Motor neuron (in vitro differentiated cells): ENCODE measurements at regions not wholly inside any gene's neighbourhood (a gene's known extent, or its start where the extent isn't known, plus 50 kb on each side); places are given as distances from the start of the nearest gene placed in this dataset.

Experiments
- ATAC-seq, 8 experiments: fragments of 200-7000 bp; cut with Tn5 transposase; replicated peaks in 6 of 8; 2 replicates each; pipeline ENCODE4 v1.8.0; 2021; ENCODE audit warnings: mild to moderate bottlenecking in 8 of 8, moderate library complexity in 8 of 8
- H3K27ac ChIP-seq, 2 donors: fragments of 250-450 bp; sonication (Bioruptor Pico); 2 replicates each; pipeline ENCODE4 v1.9.0; 2021; ENCODE audit warnings: antibody characterized with exemption in 2 of 2, mild to moderate bottlenecking in 2 of 2, moderate library complexity in 1 of 2
- H3K4me1 ChIP-seq, 2 donors: fragments of 250-450 bp; sonication (Bioruptor Pico); replicated peaks in 1 of 2; 2 replicates each; pipeline ENCODE4 v1.6.1; 2021; ENCODE audit warnings: antibody characterized with exemption in 2 of 2, mild to moderate bottlenecking in 2 of 2, moderate library complexity in 1 of 2
- H3K4me3 ChIP-seq, 5 donors: fragments of 250-450 bp; sonication (Bioruptor Pico); 2 replicates each; pipeline ENCODE4 v1.9.0; 2021; ENCODE audit warnings: antibody characterized with exemption in 5 of 5, mild to moderate bottlenecking in 5 of 5, moderate library complexity in 4 of 5
- WGBS, 10 experiments: fragments of 450-650 bp; shearing (Covaris generic); methylation state at CpG; one replicate each; pipeline ENCODE4 v1.0.0; 2022; 5-methylcytosine and 5-hydroxymethylcytosine counted together
- in situ Hi-C, 9 experiments: fragments of 400-800 bp; cut with MboI; loops; one replicate each; pipeline ENCODE4 v1.15.0; 2021; ENCODE audit warnings: low sequenced_read_pairs in 9 of 9, low pct_unique_long_range_greater_than_20kb in 2 of 9; ENCODE audit not compliant: unreplicated experiment in 9 of 9

DNA sequence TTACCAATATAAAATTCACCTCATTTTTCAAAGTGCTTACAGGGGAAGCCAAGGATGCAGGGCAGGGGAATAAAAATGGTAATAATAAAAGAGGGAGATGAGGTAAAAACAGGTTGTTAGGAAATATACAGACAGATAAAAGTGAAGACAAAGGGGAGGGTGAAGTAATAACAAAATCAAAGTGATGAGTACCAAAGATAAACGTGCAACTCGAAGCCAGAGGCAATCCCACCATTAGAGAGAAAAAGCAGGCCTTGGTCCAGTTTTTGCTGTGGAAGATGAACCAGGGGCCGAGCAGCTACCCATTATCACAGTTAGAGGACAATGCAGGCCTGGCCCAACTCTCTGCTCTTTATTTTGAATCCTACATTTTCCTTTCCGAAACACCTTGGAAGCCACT, 99.6 kb upstream of the UPP2 start:
- whole genome bisulfite sequencing, 10 experiments, result 61 to 100% (median 81%) methylated on average over 1 to 4 of the region's 4 CpGs
- H3K27ac ChIP-seq, result no peak overlapping the region
- ATAC-seq, result no peak
- no peak overlapping the region for H3K4me3 ChIP-seq
- in situ Hi-C loops, result loop anchor here in 5 of 9 experiments (10.0 to 25.0 kb wide), 9 partner anchors 215 to 735 kb away; partner anchors contain the start of gene ERMN (in 1 of the 5)
- no peaks in the 10 kb centered on the region for H3K4me1 ChIP-seq

DNA sequence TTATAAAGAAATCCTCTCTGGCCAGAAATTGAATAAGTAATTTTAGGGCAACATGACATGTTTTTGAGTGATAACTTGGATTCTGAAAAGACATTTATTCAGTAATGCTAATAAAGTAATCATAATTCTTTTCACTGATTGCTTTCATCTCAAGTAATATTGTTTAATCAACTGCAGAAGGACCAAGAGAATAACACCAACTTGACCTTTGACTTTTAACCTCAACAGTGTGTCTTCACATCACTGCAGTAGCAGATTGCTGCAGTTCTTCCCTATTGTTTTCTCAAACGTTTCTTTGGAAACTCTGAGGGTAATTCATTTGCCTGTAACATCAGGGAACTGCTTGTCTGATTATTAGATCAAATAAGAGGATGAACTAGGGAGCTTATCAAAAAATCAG, 104.9 kb upstream of the UPP2 start:
- Histone ChIP-seq H3K4me3 (no peak overlapping the region), H3K4me1 (no peaks in the 10 kb centered on the region), H3K27ac (no peak overlapping the region)
- 0 to 31% (median 19%) methylated on average over 1 of the region's 1 CpG for WGBS, 10 experiments
- in situ Hi-C loops, result no loop called here
- ATAC-seq, result no peak

DNA sequence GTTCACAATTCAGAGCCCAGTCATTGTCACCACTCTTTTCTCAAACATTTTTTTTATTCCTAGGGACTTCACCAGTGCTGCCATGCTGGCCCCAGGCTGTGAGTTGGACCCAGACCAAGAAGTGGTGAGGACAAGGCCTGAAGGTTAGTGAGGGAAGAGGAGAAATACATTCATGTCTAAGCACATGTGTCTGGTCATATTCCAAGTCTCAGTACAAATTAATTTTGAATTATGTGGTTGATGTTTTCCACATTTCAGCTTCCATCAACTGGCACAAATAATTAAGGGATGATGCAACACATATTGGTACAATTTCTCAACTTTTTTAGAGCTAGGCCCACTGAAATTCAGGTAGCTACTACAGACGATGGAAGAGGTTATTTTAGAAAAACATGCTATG, 106.6 kb upstream of the UPP2 start:
- no peak for ATAC-seq
- 13 to 100% (median 83%) methylated on average over 1 of the region's 1 CpG; no CpG with 5 or more reads in 3 of the 10 experiments for WGBS, 10 experiments
- Histone ChIP-seq H3K27ac (no peak overlapping the region), H3K4me1 (peaks cover 2 to 6% of the 10 kb centered on the region in 2 donors), H3K4me3 (no peak overlapping the region)
- in situ Hi-C loops, result no loop called here

DNA sequence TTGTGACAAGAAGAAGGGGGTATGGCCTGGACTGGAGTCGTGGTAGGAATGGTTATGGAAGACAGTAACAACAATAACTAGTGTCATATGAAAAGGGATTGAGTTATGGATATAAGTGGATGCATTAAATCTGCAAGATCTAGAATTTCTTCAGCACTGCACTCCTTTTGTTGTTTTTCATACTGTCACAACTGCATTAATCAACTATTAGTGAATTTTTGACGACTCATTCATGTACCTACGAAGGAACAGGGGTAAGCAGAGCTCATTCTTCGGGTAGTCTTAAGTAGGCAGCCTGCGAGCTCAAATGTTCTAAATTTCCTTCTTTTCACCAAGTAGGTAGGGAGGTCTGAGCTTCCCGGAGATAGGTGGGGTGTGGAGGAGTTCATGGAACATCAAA, 109.7 kb upstream of the UPP2 start:
- in situ Hi-C loops, result no loop called here
- Histone ChIP-seq H3K4me3 (no peak overlapping the region), H3K27ac (no peak overlapping the region), H3K4me1 (peaks cover 4 to 7% of the 10 kb centered on the region in 2 donors)
- 24 to 97% (median 61%) methylated on average over 1 to 6 of the region's 6 CpGs for WGBS, 10 experiments
- ATAC-seq, result no peak

DNA sequence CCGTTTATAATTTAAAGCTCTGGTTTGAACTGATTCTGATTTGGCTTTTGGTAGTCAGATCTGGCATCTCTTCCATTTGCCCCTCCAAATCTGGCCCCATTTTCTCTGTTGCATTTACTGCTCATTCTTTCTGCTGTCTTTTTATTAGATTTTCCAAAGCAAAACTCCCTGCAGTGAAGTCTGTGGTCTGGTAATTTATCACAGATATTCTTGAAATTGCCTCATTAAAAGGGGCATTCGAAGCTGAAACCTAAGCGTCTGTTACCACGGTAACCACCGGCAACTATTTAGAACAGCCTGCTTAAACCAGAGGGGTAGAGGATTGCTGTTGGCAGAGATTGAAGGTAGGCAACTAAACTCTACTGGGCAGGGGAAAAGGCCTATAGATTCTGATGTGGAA, 111.5 kb upstream of the UPP2 start:
- in situ Hi-C loops, result no loop called here
- 0 to 46% (median 21%) methylated on average over 1 to 5 of the region's 5 CpGs; no CpG with 5 or more reads in 2 of the 10 experiments for WGBS, 10 experiments
- H3K27ac ChIP-seq, result no peak overlapping the region
- peaks cover 4 to 7% of the 10 kb centered on the region in 2 donors for H3K4me1 ChIP-seq
- H3K4me3 ChIP-seq, result no peak overlapping the region
- peak in 5 of 8 experiments; percentile 39 to 85 (median 63) for ATAC-seq

- Histone ChIP-seq H3K27ac (no peak overlapping the region), H3K4me1 (peaks cover 4 to 7% of the 10 kb centered on the region in 2 donors), H3K4me3 (no peak overlapping the region)
- WGBS, 10 experiments, result 52 to 100% (median 80%) methylated on average over 1 to 5 of the region's 5 CpGs
- peak in 1 of 8 experiments; percentile 41 for ATAC-seq
- in situ Hi-C loops, result no loop called here
These were observed 112.4 kb upstream of the UPP2 start for GRCh38 chr2:157989227-157989626.

GRCh38 chr2:157986761-157987160, 110.6 kb upstream of the ACVR1 start:
- ATAC-seq, result no peak
- in situ Hi-C loops, result no loop called here

GRCh38 chr2:157984866-157985265, 108.7 kb upstream of the ACVR1 start:
- in situ Hi-C loops, result no loop called here
- Histone ChIP-seq H3K27ac (no peak overlapping the region), H3K4me1 (no peaks in the 10 kb centered on the region), H3K4me3 (no peak overlapping the region)
- no peak for ATAC-seq

More at GRCh38 chr2:157986761-157987160, 110.6 kb upstream of the ACVR1 start:
- Histone ChIP-seq H3K27ac (no peak overlapping the region), H3K4me1 (peaks cover 4 to 7% of the 10 kb centered on the region in 2 donors), H3K4me3 (no peak overlapping the region)

- Histone ChIP-seq H3K27ac (no peak overlapping the region), H3K4me1 (no peaks in the 10 kb centered on the region), H3K4me3 (no peak overlapping the region)
- in situ Hi-C loops, result no loop called here
- no peak for ATAC-seq
- WGBS, 10 experiments, result 8 to 100% (median 67%) methylated on average over 1 to 4 of the region's 4 CpGs; no CpG with 5 or more reads in 3 of the 10 experiments
These were observed 103.9 kb upstream of the ACVR1 start for GRCh38 chr2:157980020-157980419.

DNA sequence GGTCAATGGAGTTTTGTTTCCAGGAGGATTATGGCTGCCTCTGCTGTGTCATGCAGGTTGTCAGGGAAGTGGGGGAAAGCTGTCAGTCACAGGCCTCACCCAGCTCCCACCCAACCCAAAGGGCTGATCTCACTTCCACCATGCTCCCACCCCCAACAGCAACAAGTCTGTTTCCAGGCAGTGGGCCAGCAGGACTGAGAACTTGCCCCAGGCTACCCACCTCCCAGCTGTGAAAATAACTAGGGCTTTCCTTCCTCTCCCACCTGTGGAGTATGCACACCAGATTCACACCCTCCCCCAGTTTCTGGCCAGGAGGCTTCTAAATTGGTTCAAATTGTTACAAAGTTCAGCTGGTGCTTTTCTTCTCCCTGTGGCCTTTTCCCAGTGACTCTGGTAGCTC, 95.6 kb upstream of the ACVR1 start:
- in situ Hi-C loops, result no loop called here
- ATAC-seq, result peak in 3 of 8 experiments; percentile 32 to 85 (median 66)

DNA sequence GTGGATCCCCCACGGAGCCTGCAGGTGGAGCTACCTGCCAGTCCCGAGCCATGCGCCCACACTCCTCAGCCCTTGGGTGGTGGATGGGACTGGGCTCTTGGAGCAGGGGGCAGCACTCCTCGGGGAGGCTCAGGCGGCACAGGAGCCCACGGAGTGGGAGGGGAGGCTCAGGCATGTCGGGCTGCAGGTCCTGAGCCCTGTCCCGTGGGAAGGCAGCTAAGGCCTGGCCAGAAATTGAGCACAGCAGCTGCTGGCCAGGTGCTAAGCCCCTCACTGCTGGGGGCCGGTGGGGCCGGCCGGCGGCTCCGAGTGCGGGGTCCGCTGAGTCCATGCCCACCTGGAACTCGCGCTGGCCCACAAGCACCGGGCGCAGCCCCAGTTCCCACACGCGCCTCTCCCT, 91.7 kb upstream of the ACVR1 start:
- no peak for ATAC-seq
- H3K27ac ChIP-seq, result no peak overlapping the region
- in situ Hi-C loops, result no loop called here
- no peaks in the 10 kb centered on the region for H3K4me1 ChIP-seq
- WGBS, 10 experiments, result 50 to 81% methylated on average over 2 to 9 of the region's 21 CpGs; no CpG with 5 or more reads in 8 of the 10 experiments
- H3K4me3 ChIP-seq, result no peak overlapping the region

More for the DNA sequence above, 95.6 kb upstream of the ACVR1 start:
- Histone ChIP-seq H3K4me3 (no peak overlapping the region), H3K27ac (no peak overlapping the region), H3K4me1 (no peaks in the 10 kb centered on the region)

GRCh38 chr2:157959249-157959648, 83.1 kb upstream of the ACVR1 start:
- Histone ChIP-seq H3K27ac (no peak overlapping the region), H3K4me1 (no peaks in the 10 kb centered on the region), H3K4me3 (no peak overlapping the region)
- no peak for ATAC-seq
- in situ Hi-C loops, result no loop called here
- 0 to 100% (median 65%) methylated on average over 1 to 3 of the region's 3 CpGs for WGBS, 10 experiments

DNA sequence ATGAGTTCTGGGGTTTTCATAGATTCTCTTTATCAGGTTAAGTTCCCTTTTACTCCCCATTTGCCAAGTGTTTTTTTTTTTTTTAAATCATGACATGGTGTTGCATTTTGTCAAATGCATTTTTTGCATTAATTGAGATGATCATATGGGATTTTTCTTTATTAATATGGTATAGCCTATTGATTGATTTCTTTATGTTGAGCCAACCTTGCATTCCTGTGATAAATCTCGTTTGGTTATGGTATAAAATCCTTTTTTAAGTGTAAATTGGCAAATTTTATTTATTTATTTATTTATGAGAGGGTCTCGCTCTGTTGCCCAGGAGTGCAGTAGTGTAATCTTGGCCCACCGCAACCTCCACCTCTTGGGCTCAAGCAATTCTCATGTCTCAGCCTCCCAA, 81.5 kb upstream of the ACVR1 start:
- ATAC-seq, result no peak
- 10 to 79% (median 53%) methylated on average over 2 to 3 of the region's 3 CpGs; no CpG with 5 or more reads in 1 of the 10 experiments for WGBS, 10 experiments
- Histone ChIP-seq H3K4me1 (no peaks in the 10 kb centered on the region), H3K27ac (no peak overlapping the region), H3K4me3 (no peak overlapping the region)
- in situ Hi-C loops, result no loop called here

DNA sequence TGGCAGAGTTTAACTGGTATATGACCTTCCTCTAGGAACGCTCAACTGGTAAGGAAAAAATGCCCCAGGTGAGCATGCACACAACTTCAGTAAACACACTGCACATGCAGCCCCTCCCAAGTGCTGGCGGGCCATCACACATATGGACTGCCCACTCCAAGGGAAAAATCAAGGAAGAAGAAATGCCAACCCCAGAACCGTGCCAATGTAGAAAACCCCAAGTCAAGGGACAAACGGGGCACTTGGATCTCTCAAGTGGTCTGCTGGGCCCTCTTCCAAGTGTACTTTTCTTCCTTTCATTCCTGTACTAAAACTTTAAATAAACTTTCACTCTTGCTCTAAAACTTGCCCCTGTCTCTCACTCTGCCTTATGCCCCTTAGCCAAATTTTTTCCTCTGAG, 76.4 kb upstream of the ACVR1 start:
- in situ Hi-C loops, result no loop called here
- WGBS, 10 experiments, result 0 to 75% (median 27%) methylated on average over 1 to 3 of the region's 4 CpGs; no CpG with 5 or more reads in 3 of the 10 experiments
- H3K4me1 ChIP-seq, result no peaks in the 10 kb centered on the region
- H3K27ac ChIP-seq, result no peak overlapping the region
- no peak overlapping the region for H3K4me3 ChIP-seq
- no peak for ATAC-seq

DNA sequence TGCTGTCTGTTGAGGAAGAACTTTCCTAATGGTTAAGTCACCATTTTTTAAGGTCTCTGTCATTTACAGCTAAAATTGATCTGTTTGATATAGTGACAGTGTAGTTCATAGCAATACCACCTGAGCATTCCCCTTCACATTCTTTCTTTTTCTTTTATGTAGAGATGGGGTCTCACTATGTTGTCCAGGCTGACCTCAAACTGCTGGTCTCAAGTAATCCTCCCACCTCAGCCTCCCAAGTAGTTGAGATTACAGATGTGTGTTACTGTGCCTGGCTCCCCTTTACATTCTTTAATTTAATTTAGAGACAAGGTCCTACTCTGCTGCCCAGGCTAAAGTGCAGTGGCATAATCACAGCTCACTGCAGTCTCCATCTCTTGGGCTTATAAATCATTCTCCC, 72.7 kb upstream of the ACVR1 start:
- Histone ChIP-seq H3K27ac (no peak overlapping the region), H3K4me3 (no peak overlapping the region), H3K4me1 (no peaks in the 10 kb centered on the region)
- in situ Hi-C loops, result no loop called here
- no peak for ATAC-seq
